Breast epithelium (tissue), 4 donors: ENCODE measurements at regions not wholly inside any gene's neighbourhood (a gene's known extent, or its start where the extent isn't known, plus 50 kb on each side); places are given as distances from the start of the nearest gene placed in this dataset.
A peak's percentile ranks its signal among the peaks of the same experiment; 100 is the strongest.

ENCODE experiments used
- DNase-seq, 2 donors: peaks; one replicate each; pipeline ENCODE4 v3.0.0-alpha.2; 2019; ENCODE audit warnings: low spot score in 2 of 2
- H3K27ac ChIP-seq, 2 donors: fragments of 200-600 bp; sonication (generic) in 1 of 2; one replicate each; pipeline ENCODE4 v1.5.1; 2016 to 2019; ENCODE audit warnings: mild to moderate bottlenecking in 1 of 2
- H3K27me3 ChIP-seq, 2 donors: fragments of 200-600 bp; sonication (generic) in 1 of 2; one replicate each; pipeline versions ENCODE4 v1.5.1 to v1.6.0; 2017 to 2019; ENCODE audit warnings: control low read depth in 1 of 2, mild to moderate bottlenecking in 1 of 2
- H3K36me3 ChIP-seq: fragments of 200-600 bp; one replicate; pipeline ENCODE4 v1.5.1; 2019
- H3K4me1 ChIP-seq, 2 donors: fragments of 200-600 bp; sonication (generic); one replicate each; pipeline ENCODE4 v1.5.1; 2016 to 2019; ENCODE audit warnings: control low read depth in 1 of 2
- H3K4me3 ChIP-seq, 3 donors: fragments of 200-600 bp; sonication (generic); 1 replicate in 2 of 3; 2 replicates in 1 of 3; pipeline ENCODE4 v1.5.1; 2016 to 2019; ENCODE audit warnings: mild to moderate bottlenecking in 3 of 3, moderate library complexity in 2 of 3
- H3K9me3 ChIP-seq, 2 donors: fragments of 200-600 bp; sonication (generic) in 1 of 2; one replicate each; pipeline ENCODE4 v1.5.1; 2016 to 2019; ENCODE audit warnings: control low read depth in 1 of 2
- POLR2A ChIP-seq: fragments of 450-650 bp; IDR thresholded peaks from one replicate; pipeline ENCODE4 v1.6.1; 2016; ENCODE audit warnings: antibody characterized with exemption, mild to moderate bottlenecking, moderate library complexity
- POLR2AphosphoS5 ChIP-seq, 3 donors: sonication (generic); formaldehyde crosslinking; IDR thresholded peaks; one replicate each; pipeline ENCODE4 v1.6.1; 2017; ENCODE audit warnings: antibody characterized with exemption in 3 of 3
- intact Hi-C: fragments of 100-400 bp; cut with DNase I; formaldehyde crosslinking; loops from one replicate; pipeline ENCODE4 v1.15.1; 2023; ENCODE audit warnings: low total_unique reads
- TF ChIP-seq, protein P1 (sequence below), 3 donors: fragments of 450-650 bp; IDR thresholded peaks; one replicate each; pipeline ENCODE4 v1.5.1; 2016 to 2017; ENCODE audit warnings: antibody characterized with exemption in 3 of 3, mild to moderate bottlenecking in 3 of 3, moderate library complexity in 3 of 3

DNA sequence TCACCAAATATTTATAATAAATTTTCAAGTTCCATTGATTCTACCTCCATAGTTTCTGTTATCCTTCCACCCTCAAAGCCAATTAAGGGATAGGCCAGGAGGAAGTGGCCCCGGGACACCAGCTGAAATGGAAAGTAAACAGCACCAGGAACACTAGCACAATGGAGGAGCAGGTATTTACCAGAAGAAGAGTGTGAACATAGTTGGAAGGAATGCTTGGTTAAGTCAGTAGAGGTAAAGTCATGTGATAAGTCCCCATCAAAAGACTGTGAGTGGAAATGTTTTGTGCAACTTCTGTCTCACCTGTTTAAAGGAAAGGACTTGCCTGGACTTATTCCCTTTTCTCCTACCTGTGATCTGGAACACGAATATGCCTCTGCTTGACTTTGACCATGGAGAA lies 146.7 kb upstream of the RAI14 start:
- Histone ChIP-seq H3K4me3 (no peak overlapping the region), H3K9me3 (no peaks in the 10 kb centered on the region), H3K27ac (peak overlapping the region; percentile 50 to 72), H3K36me3 (no peaks in the 10 kb centered on the region), H3K4me1 (no peaks in the 10 kb centered on the region), H3K27me3 (no peaks in the 10 kb centered on the region)
- no peak for DNase-seq
- TF ChIP-seq POLR2AphosphoS5 (IDR thresholded peaks at IDR 0.05), result no peak
- TF ChIP-seq, protein P1, sequence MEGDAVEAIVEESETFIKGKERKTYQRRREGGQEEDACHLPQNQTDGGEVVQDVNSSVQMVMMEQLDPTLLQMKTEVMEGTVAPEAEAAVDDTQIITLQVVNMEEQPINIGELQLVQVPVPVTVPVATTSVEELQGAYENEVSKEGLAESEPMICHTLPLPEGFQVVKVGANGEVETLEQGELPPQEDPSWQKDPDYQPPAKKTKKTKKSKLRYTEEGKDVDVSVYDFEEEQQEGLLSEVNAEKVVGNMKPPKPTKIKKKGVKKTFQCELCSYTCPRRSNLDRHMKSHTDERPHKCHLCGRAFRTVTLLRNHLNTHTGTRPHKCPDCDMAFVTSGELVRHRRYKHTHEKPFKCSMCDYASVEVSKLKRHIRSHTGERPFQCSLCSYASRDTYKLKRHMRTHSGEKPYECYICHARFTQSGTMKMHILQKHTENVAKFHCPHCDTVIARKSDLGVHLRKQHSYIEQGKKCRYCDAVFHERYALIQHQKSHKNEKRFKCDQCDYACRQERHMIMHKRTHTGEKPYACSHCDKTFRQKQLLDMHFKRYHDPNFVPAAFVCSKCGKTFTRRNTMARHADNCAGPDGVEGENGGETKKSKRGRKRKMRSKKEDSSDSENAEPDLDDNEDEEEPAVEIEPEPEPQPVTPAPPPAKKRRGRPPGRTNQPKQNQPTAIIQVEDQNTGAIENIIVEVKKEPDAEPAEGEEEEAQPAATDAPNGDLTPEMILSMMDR (IDR thresholded peaks at IDR 0.05), result no peak
- no peak for TF ChIP-seq POLR2A
- intact Hi-C loops, result no loop called here

DNA sequence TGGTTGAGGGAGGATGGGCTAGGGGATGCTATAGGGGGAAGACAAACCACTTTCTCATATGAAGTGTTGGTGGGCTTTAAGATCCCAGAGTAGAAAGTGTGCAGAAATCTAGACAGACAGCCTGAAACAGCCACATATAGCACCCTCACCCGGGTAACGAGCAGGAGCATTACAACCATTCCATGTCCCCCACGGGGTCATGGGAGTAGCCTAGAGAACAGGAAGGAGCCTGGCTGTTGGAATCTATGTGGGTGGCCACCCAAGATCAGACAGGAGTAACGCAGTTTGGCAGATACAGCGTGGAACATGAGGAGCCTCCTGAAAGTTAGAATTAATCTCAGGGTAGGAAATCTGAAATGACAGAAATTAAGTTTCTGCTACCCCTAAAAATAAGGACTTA lies 146.1 kb upstream of the RAI14 start:
- Histone ChIP-seq H3K4me1 (no peaks in the 10 kb centered on the region), H3K9me3 (no peaks in the 10 kb centered on the region), H3K27me3 (no peaks in the 10 kb centered on the region), H3K27ac (peak overlapping the region; percentile 50 to 72), H3K4me3 (no peak overlapping the region), H3K36me3 (no peaks in the 10 kb centered on the region)
- no peak for TF ChIP-seq POLR2A
- TF ChIP-seq POLR2AphosphoS5 (IDR thresholded peaks at IDR 0.05), result no peak
- TF ChIP-seq, protein P1 (IDR thresholded peaks at IDR 0.05), result no peak
- DNase-seq, result no peak
- intact Hi-C loops, result no loop called here

DNA sequence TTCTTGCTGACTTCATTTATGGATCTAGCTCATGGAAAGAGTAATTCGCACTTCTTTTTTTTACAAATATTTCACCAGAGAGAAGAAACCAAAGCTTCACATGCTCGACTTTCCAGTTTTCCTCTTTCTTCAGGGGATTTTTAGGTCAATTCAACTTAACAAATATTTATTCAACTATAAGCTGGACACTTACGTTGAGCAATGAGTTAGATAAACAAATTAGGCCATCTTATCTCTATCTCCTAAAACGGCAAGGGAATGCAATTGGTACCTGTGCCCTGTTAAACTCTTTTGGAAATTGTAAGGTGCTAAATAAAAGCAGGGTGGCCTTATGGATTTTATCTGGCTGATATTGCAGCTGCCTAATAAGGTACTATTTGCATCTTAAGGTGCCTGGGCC lies 145.1 kb upstream of the RAI14 start:
- Histone ChIP-seq H3K27ac (peak overlapping the region; percentile 15 to 61), H3K27me3 (no peaks in the 10 kb centered on the region), H3K36me3 (no peaks in the 10 kb centered on the region), H3K4me1 (no peaks in the 10 kb centered on the region), H3K4me3 (no peak overlapping the region), H3K9me3 (no peaks in the 10 kb centered on the region)
- intact Hi-C loops, result no loop called here
- no peak for DNase-seq
- TF ChIP-seq POLR2AphosphoS5 (IDR thresholded peaks at IDR 0.05) (no peak), POLR2A (no peak)
- TF ChIP-seq, protein P1 (IDR thresholded peaks at IDR 0.05), result no peak

DNA sequence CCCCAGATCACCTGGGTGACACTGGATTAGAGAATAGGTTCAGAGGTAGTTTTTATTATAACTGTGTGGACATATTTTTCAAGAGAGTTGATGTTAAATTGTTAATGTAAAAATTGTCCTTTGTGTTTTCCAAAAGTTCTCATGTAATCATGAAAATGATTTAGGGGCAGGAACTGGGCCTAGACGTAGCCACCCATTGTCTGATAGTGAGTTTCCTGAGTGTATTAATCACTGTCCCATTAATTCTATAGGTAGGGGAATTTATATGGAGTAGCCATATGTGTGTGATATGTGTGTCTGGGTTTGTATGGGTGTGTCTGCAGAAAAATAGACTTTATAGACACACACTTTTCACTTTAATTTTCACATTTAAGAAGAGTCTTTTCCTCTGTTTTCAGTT lies 144.6 kb upstream of the RAI14 start:
- H3K27me3 ChIP-seq, result no peaks in the 10 kb centered on the region
- TF ChIP-seq POLR2A (no peak), POLR2AphosphoS5 (IDR thresholded peaks at IDR 0.05) (no peak)
- TF ChIP-seq, protein P1 (IDR thresholded peaks at IDR 0.05), result no peak
- no peaks in the 10 kb centered on the region for H3K9me3 ChIP-seq
- H3K36me3 ChIP-seq, result no peaks in the 10 kb centered on the region
- H3K27ac ChIP-seq, result peak overlapping the region in 1 of 2 donors; percentile 61
- H3K4me1 ChIP-seq, result no peaks in the 10 kb centered on the region
- no peak overlapping the region for H3K4me3 ChIP-seq
- DNase-seq, result no peak
- intact Hi-C loops, result no loop called here

DNA sequence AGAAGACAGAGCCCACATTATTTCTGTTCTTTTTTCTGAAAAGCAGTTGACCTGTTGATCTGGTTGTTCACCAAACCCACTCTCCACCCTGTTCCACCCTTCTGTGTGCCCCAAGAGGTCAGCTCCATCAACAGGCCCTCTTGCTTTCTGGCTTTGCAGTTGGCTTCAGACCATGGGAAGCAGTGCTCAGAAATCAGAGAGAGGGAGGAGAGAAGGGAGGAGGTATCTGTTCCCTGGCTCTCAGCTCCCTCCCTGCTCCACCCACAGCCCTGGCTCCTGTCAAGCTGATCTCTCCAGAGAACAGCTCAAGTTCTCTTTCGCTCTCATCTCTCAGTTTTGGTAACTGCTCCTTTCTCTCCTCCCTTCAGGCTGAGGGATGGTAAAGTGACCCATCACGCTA lies 144.2 kb upstream of the RAI14 start:
- no peaks in the 10 kb centered on the region for H3K27me3 ChIP-seq
- TF ChIP-seq, protein P1 (IDR thresholded peaks at IDR 0.05), result no peak
- TF ChIP-seq POLR2AphosphoS5 (IDR thresholded peaks at IDR 0.05), result peak in 1 of 3 donors; percentile 15
- H3K4me3 ChIP-seq, result no peak overlapping the region
- H3K4me1 ChIP-seq, result no peaks in the 10 kb centered on the region
- intact Hi-C loops, result no loop called here
- DNase-seq, result no peak
- H3K27ac ChIP-seq, result peak overlapping the region in 1 of 2 donors; percentile 61
- H3K36me3 ChIP-seq, result no peaks in the 10 kb centered on the region
- H3K9me3 ChIP-seq, result no peaks in the 10 kb centered on the region
